Type B pancreatic cell (in vitro differentiated cells): ENCODE measurements at regions not wholly inside any gene's neighbourhood (a gene's known extent, or its start where the extent isn't known, plus 50 kb on each side); places are given as distances from the start of the nearest gene placed in this dataset.
"Not testable (repeated sequence)": the region's sequence is repeated elsewhere in the genome, so short reads cannot be mapped to it uniquely, and the experiment has no call there.

ENCODE experiments used
- DNase-seq: peaks from one replicate; pipeline ENCODE4 v3.0.0; 2021; ENCODE audit warnings: mixed read lengths; ENCODE audit not compliant: unreplicated experiment; ENCODE audit errors: extremely low spot score
- H3K27ac Mint-ChIP-seq: 2 replicates; pipeline ENCODE4 v1.8.0; 2021; ENCODE audit warnings: mild to moderate bottlenecking, mixed read lengths
- H3K27me3 Mint-ChIP-seq: 2 replicates; pipeline ENCODE4 v1.8.0; 2021; ENCODE audit warnings: mixed read lengths
- H3K36me3 Mint-ChIP-seq: 2 replicates; pipeline ENCODE4 v1.8.0; 2021; ENCODE audit warnings: mixed read lengths
- H3K4me1 Mint-ChIP-seq: one replicate; pipeline ENCODE4 v1.8.0; 2021; ENCODE audit warnings: mixed read lengths; ENCODE audit not compliant: unreplicated experiment
- H3K4me3 Mint-ChIP-seq: 2 replicates; pipeline ENCODE4 v1.8.0; 2021; ENCODE audit warnings: mild to moderate bottlenecking, mixed read lengths
- H3K9me3 Mint-ChIP-seq: 2 replicates; pipeline ENCODE4 v1.8.0; 2021; ENCODE audit warnings: mixed read lengths
- CTCF ChIP-seq: fragments of 200-600 bp; sonication (generic); conservative IDR thresholded peaks from 2 replicates; pipeline ENCODE4 v1.5.0; 2021; ENCODE audit warnings: antibody characterized with exemption, mild to moderate bottlenecking

DNA sequence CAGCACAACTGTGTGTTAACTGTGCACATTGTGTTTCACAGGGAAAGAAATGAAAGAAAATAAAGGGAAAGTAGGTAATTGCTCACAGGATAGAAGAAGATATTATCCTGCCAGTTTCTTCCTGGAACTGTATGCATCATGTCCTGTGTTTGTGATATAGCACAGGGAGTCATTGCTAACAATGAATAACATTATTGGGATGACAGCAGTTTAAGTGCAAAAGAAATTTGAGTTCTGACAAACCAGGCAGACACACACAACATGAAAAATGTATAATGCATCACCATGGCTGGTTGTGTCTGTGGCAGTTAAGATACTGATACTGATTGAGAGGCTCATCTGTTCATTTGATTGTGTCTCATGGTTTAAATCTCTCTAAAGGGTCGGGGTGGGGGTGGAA is 145.4 kb downstream of the SPATA31D1 start:
- DNase-seq = no peak
- Mint-ChIP-seq H3K9me3 (peaks cover 5% of the 10 kb centered on the region), H3K36me3 (no peaks in the 10 kb centered on the region), H3K27me3 (no peaks in the 10 kb centered on the region), H3K4me3 (no peak overlapping the region), H3K4me1 (peaks cover 10% of the 10 kb centered on the region), H3K27ac (no peak overlapping the region)
- TF ChIP-seq CTCF = no peak

DNA sequence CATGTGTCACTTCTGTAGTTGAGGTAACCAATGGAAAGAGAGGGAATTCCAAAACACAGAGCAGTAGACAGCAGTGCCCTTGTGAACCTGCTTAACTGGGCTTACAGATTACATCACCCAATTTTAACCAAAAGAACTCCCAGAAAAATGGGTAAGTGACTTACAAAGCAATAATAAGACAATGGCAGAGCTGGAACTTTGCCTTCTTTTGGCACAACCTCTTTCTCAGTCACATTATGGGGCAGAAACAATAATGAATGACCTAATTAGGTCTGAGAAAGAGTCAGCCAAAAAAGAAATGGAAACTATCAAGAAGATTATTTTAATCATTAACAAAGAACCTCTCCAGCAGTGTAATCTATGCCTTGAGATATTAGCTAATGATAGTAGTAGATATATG is 146.5 kb downstream of the SPATA31D1 start:
- H3K9me3 Mint-ChIP-seq = peaks cover 5% of the 10 kb centered on the region
- no peak for DNase-seq
- no peak overlapping the region for H3K4me3 Mint-ChIP-seq
- no peaks in the 10 kb centered on the region for H3K27me3 Mint-ChIP-seq
- H3K4me1 Mint-ChIP-seq = peaks cover 7% of the 10 kb centered on the region
- no peaks in the 10 kb centered on the region for H3K36me3 Mint-ChIP-seq
- no peak overlapping the region for H3K27ac Mint-ChIP-seq
- TF ChIP-seq CTCF = no peak

DNA sequence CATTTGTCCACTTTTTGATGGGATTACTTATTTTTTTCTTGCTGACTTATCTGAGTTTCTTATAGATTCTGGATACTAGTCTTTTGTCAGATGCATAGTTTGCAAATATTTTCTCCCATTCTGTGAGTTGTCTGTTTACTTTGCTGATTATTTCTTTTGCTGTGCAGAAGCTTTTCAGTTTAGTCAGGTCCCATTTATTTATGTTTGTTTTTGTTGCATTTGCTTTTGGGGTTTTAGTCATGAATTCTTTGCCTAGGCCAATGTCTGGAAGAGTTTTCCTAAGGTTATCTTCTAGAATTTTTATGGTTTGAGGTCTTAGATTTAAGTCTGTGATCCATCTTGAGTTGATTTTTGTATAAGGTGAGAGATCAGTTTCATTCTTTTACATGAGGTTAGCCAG is 149.5 kb downstream of the SPATA31D1 start:
- not testable (repeated sequence) for DNase-seq, H3K36me3 Mint-ChIP-seq, H3K9me3 Mint-ChIP-seq, H3K4me3 Mint-ChIP-seq, H3K27me3 Mint-ChIP-seq, H3K27ac Mint-ChIP-seq
- peaks cover 11% of the 10 kb centered on the region for H3K4me1 Mint-ChIP-seq

GRCh38 chr9:82140471-82140870 is 151.9 kb downstream of the SPATA31D1 start:
- peaks cover 4% of the 10 kb centered on the region for H3K4me1 Mint-ChIP-seq
- DNase-seq = no peak
- no peak overlapping the region for H3K4me3 Mint-ChIP-seq
- H3K36me3 Mint-ChIP-seq = no peaks in the 10 kb centered on the region
- H3K9me3 Mint-ChIP-seq = peaks cover 8% of the 10 kb centered on the region
- no peaks in the 10 kb centered on the region for H3K27me3 Mint-ChIP-seq
- peak overlapping the region; percentile 48 for H3K27ac Mint-ChIP-seq
- TF ChIP-seq CTCF = no peak

GRCh38 chr9:82144803-82145202 is 156.2 kb downstream of the SPATA31D1 start:
- H3K4me1 Mint-ChIP-seq = peaks cover 33% of the 10 kb centered on the region
- no peak overlapping the region for H3K4me3 Mint-ChIP-seq
- no peak for TF ChIP-seq CTCF
- DNase-seq = no peak
- no peaks in the 10 kb centered on the region for H3K27me3 Mint-ChIP-seq
- H3K9me3 Mint-ChIP-seq = peaks cover 3% of the 10 kb centered on the region
- peaks cover 4% of the 10 kb centered on the region for H3K36me3 Mint-ChIP-seq
- no peak overlapping the region for H3K27ac Mint-ChIP-seq

DNA sequence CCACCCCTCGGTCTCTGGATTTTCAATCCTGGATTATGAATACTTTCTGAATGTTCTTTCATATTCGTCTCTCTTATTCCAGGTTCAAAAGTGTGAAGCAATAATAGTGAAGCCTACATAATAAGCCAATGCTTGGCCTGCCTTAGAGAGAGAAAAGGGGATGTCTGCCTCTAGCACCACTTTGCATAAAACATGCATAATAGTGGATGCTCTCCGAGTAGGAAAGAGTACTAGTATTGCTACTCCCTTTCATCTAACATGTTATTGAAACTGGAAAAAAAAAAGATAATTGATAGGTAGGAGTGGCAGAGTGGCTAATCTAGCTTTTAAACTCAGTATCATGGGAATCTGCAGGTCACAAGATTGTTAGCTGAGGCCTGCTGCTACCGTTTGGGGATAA is 158.1 kb downstream of the SPATA31D1 start:
- peaks cover 4% of the 10 kb centered on the region for H3K36me3 Mint-ChIP-seq
- H3K27me3 Mint-ChIP-seq = no peaks in the 10 kb centered on the region
- peaks cover 45% of the 10 kb centered on the region for H3K4me1 Mint-ChIP-seq
- no peak for DNase-seq
- no peak overlapping the region for H3K27ac Mint-ChIP-seq
- no peak overlapping the region for H3K4me3 Mint-ChIP-seq
- H3K9me3 Mint-ChIP-seq = no peaks in the 10 kb centered on the region
- TF ChIP-seq CTCF = no peak
